Neural progenitor cell (in vitro differentiated cells): ENCODE measurements at regions not wholly inside any gene's neighbourhood (a gene's known extent, or its start where the extent isn't known, plus 50 kb on each side); places are given as distances from the start of the nearest gene placed in this dataset.

Source experiments
- DNase-seq: peaks from one replicate; pipeline ENCODE4 v3.0.0-alpha.2; 2016; ENCODE audit warnings: low spot score
- H2AFZ ChIP-seq: fragments of 200-600 bp; sonication (generic); replicated peaks from 2 replicates; pipeline ENCODE4 v1.6.1; 2016; ENCODE audit warnings: antibody characterized with exemption
- H3F3A ChIP-seq: fragments of 200-600 bp; sonication (generic); 2 replicates; pipeline ENCODE4 v1.6.1; 2016; ENCODE audit warnings: antibody characterized with exemption, low read depth
- H3K27ac ChIP-seq: fragments of 200-600 bp; sonication (generic); 2 replicates; pipeline ENCODE4 v1.5.1; 2016; ENCODE audit warnings: mild to moderate bottlenecking
- H3K27me3 ChIP-seq: fragments of 200-600 bp; sonication (generic); 2 replicates; pipeline ENCODE4 v1.6.1; 2016; ENCODE audit warnings: mild to moderate bottlenecking, moderate library complexity
- H3K36me3 ChIP-seq: fragments of 200-600 bp; sonication (generic); 2 replicates; pipeline ENCODE4 v1.5.1; 2016
- H3K4me1 ChIP-seq: fragments of 200-600 bp; sonication (generic); 2 replicates; pipeline ENCODE4 v1.6.1; 2016; ENCODE audit warnings: mixed run types
- H3K4me2 ChIP-seq: fragments of 200-600 bp; sonication (generic); 2 replicates; pipeline ENCODE4 v1.6.1; 2016
- H3K4me3 ChIP-seq: fragments of 200-600 bp; sonication (generic); 2 replicates; pipeline ENCODE4 v1.5.1; 2016
- H3K79me2 ChIP-seq: fragments of 200-600 bp; sonication (generic); 2 replicates; pipeline ENCODE4 v1.6.1; 2016; ENCODE audit warnings: low read depth
- H3K9ac ChIP-seq: fragments of 200-600 bp; sonication (generic); 2 replicates; pipeline ENCODE4 v1.6.1; 2016
- H3K9me3 ChIP-seq: fragments of 200-600 bp; sonication (generic); 2 replicates; pipeline ENCODE4 v1.5.1; 2016; ENCODE audit warnings: low read depth
- H4K20me1 ChIP-seq: fragments of 200-600 bp; sonication (generic); 2 replicates; pipeline ENCODE4 v1.6.1; 2016; ENCODE audit warnings: low read depth
- H3K27ac Mint-ChIP-seq: 3 replicates; pipeline ENCODE4 v1.8.0; 2021; ENCODE audit warnings: mixed read lengths
- H3K27me3 Mint-ChIP-seq: 2 replicates; pipeline ENCODE4 v1.8.0; 2022; ENCODE audit warnings: low read depth, mild to moderate bottlenecking, inconsistent platforms, moderate library complexity, mixed read lengths; ENCODE audit not compliant: insufficient read depth
- H3K36me3 Mint-ChIP-seq: 3 replicates; pipeline ENCODE4 v1.8.0; 2021; ENCODE audit warnings: mixed read lengths
- H3K4me1 Mint-ChIP-seq: 3 replicates; pipeline ENCODE4 v1.8.0; 2021; ENCODE audit warnings: mixed read lengths
- H3K4me3 Mint-ChIP-seq: 3 replicates; pipeline ENCODE4 v1.8.0; 2021; ENCODE audit warnings: mild to moderate bottlenecking, moderate library complexity, mixed read lengths
- H3K9me3 Mint-ChIP-seq: 3 replicates; pipeline ENCODE4 v1.8.0; 2020; ENCODE audit warnings: mixed read lengths
- EZH2 ChIP-seq: fragments of 200-600 bp; sonication (generic); IDR thresholded peaks from 2 replicates; pipeline ENCODE4 v1.6.1; 2017; ENCODE audit warnings: antibody characterized with exemption, mild to moderate bottlenecking, moderate library complexity
- EZH2phosphoT487 ChIP-seq: fragments of 200-600 bp; sonication (generic); IDR thresholded peaks from 2 replicates; pipeline ENCODE4 v1.6.1; 2017; ENCODE audit warnings: antibody characterized with exemption
- TF ChIP-seq, protein P1 (sequence below): fragments of 200-600 bp; sonication (generic); IDR thresholded peaks from 2 replicates; pipeline ENCODE4 v1.5.1; 2017; ENCODE audit warnings: antibody characterized with exemption, mild to moderate bottlenecking

DNA sequence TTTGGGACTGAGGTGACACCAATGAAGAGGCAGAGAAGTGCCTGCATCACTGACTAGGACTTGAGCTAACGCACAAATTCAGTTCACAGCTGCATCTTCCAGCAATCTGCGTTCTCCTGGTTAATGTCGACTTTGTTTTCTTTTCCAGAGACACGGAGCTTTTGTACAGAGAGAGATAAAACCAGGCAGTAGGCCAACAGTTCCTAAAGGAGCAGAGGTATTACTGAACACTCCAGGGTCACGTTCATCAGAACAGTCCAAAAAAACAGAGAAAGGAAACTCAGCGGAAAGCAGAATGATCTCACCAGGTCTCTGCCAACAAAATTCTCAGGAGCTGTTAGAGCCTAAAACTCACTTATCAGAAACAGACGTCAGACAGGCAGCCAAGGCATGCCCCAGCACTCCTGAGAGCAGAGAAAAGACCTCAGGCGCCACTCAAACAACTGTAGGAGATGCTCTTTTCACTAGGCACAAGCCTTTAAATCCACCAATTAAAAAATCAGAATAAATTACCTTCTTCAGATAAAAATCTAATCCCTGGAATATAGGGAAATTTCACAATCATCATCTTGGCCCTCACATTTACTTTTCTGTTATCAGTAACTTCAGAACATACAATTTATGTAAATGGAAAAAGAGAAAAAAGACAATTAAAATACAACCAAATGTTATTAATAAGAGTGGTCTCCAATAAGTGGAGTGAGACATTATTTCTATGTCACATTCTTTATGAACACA is 95.9 kb upstream of the SPTBN1 start:
- H3K27me3 Mint-ChIP-seq: peaks cover 3% of the 10 kb centered on the region
- TF ChIP-seq EZH2: no peak
- TF ChIP-seq, protein P1, sequence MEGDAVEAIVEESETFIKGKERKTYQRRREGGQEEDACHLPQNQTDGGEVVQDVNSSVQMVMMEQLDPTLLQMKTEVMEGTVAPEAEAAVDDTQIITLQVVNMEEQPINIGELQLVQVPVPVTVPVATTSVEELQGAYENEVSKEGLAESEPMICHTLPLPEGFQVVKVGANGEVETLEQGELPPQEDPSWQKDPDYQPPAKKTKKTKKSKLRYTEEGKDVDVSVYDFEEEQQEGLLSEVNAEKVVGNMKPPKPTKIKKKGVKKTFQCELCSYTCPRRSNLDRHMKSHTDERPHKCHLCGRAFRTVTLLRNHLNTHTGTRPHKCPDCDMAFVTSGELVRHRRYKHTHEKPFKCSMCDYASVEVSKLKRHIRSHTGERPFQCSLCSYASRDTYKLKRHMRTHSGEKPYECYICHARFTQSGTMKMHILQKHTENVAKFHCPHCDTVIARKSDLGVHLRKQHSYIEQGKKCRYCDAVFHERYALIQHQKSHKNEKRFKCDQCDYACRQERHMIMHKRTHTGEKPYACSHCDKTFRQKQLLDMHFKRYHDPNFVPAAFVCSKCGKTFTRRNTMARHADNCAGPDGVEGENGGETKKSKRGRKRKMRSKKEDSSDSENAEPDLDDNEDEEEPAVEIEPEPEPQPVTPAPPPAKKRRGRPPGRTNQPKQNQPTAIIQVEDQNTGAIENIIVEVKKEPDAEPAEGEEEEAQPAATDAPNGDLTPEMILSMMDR: no peak
- TF ChIP-seq EZH2phosphoT487: no peak

DNA sequence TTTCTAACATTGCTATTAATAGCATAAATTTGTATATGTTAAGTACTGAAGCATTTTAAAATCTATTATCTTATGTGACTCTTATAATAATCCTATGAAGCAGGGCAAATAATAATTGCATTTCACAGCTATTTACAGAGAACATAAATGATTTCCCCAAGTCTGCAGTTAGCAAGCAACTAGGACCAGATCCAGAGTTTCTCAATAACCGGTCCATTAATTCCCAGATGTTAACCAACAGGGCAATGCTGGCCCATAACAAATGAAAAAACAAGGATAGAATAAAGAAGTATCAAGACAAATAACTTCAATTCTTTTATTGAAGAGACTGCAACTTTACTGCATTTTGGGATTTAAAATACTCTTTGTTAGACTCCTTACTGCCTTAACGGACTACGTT is 91.7 kb upstream of the SPTBN1 start:
- Histone ChIP-seq H2AFZ (no peak overlapping the region), H3K9ac (no peak overlapping the region), H3K36me3 (no peaks in the 10 kb centered on the region), H3K4me3 (no peak overlapping the region), H3K4me2 (no peak overlapping the region), H3K4me1 (no peaks in the 10 kb centered on the region), H3F3A (no peaks in the 10 kb centered on the region), H3K27me3 (no peaks in the 10 kb centered on the region), H3K9me3 (peaks cover 10% of the 10 kb centered on the region), H3K79me2 (no peaks in the 10 kb centered on the region), H4K20me1 (no peaks in the 10 kb centered on the region), H3K27ac (no peak overlapping the region)
- Mint-ChIP-seq H3K4me3 (no peak overlapping the region), H3K4me1 (peaks cover 4% of the 10 kb centered on the region), H3K27me3 (no peaks in the 10 kb centered on the region), H3K36me3 (peaks cover 2% of the 10 kb centered on the region), H3K27ac (no peak overlapping the region), H3K9me3 (peaks cover 17% of the 10 kb centered on the region)
- TF ChIP-seq, protein P1: no peak
- TF ChIP-seq EZH2phosphoT487 (no peak), EZH2 (no peak)
- DNase-seq: no peak

More for the DNA sequence above, 95.9 kb upstream of the SPTBN1 start:
- Histone ChIP-seq H3K36me3 (no peaks in the 10 kb centered on the region), H3K4me1 (no peaks in the 10 kb centered on the region), H4K20me1 (no peaks in the 10 kb centered on the region), H3K27me3 (no peaks in the 10 kb centered on the region), H3K4me3 (no peak overlapping the region), H3K79me2 (no peaks in the 10 kb centered on the region), H3F3A (no peaks in the 10 kb centered on the region), H2AFZ (peak overlapping the region; percentile 40), H3K9ac (no peak overlapping the region), H3K9me3 (no peaks in the 10 kb centered on the region), H3K4me2 (no peak overlapping the region), H3K27ac (no peak overlapping the region)
- no peak for DNase-seq
- peaks cover 4% of the 10 kb centered on the region for H3K4me1 Mint-ChIP-seq
- H3K36me3 Mint-ChIP-seq: peaks cover 1% of the 10 kb centered on the region
- H3K27ac Mint-ChIP-seq: no peak overlapping the region
- no peak overlapping the region for H3K4me3 Mint-ChIP-seq
- H3K9me3 Mint-ChIP-seq: peaks cover 2% of the 10 kb centered on the region

DNA sequence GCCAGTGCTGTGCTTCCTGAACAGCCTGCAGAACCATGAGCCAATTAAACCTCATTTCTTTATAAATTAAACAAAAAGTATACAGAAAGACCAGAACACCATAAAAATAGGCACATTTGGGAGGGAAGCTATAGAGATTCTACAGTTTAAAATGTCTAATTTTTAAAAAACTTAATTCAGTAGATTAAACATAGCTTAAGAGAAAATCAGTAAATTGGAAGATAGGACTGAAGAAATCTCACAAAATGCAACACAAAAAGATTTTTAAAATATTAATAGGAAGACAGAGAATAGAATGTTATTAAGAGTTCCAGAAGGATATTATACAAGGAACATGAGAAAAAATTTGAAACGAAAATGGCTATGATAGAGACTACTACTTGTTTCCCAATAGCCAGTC is 90.5 kb upstream of the SPTBN1 start:
- no peaks in the 10 kb centered on the region for H3K4me1 ChIP-seq
- Mint-ChIP-seq H3K4me3 (no peak overlapping the region), H3K27ac (no peak overlapping the region), H3K27me3 (no peaks in the 10 kb centered on the region), H3K36me3 (peaks cover 2% of the 10 kb centered on the region), H3K9me3 (peaks cover 17% of the 10 kb centered on the region), H3K4me1 (no peaks in the 10 kb centered on the region)
- H3K27ac ChIP-seq: no peak overlapping the region
- H3K9me3 ChIP-seq: peaks cover 10% of the 10 kb centered on the region
- no peaks in the 10 kb centered on the region for H3K36me3 ChIP-seq
- H3F3A ChIP-seq: no peaks in the 10 kb centered on the region
- H3K79me2 ChIP-seq: no peaks in the 10 kb centered on the region
- H3K4me2 ChIP-seq: no peak overlapping the region
- no peaks in the 10 kb centered on the region for H3K27me3 ChIP-seq
- TF ChIP-seq EZH2: no peak
- TF ChIP-seq, protein P1: no peak
- TF ChIP-seq EZH2phosphoT487: no peak
- H3K9ac ChIP-seq: no peak overlapping the region
- no peak overlapping the region for H3K4me3 ChIP-seq
- DNase-seq: no peak
- H2AFZ ChIP-seq: no peak overlapping the region
- no peaks in the 10 kb centered on the region for H4K20me1 ChIP-seq
